GM18907 (cell line): ENCODE measurements at regions not wholly inside any gene's neighbourhood (a gene's known extent, or its start where the extent isn't known, plus 50 kb on each side); places are given as distances from the start of the nearest gene placed in this dataset.

Experiments
- ATAC-seq: cut with Tn5 transposase; IDR thresholded peaks from one replicate; pipeline ENCODE4 v1.9.1; 2021; ENCODE audit warnings: mild to moderate bottlenecking, moderate library complexity; ENCODE audit not compliant: unreplicated experiment

DNA sequence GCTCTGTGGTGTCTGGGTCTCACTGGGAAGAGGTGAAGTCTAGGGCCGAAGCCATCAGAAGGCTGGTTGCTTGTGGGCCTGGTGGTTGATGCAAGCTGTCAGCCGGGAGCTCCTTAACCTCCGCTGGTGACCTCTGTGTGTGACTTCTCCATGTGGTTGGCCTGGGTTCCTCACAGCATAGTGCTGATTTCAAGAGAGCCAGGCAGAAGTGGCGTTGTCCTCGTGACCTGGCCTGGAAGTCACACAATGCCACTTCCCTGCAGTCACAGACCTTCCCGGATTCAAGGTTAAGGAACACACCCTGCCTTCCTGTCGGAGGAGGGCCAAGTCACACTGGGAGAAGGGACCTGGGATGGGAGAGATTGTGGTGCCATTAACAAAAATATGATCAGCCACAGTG, 303.7 kb upstream of the HS6ST1 start:
- no peak for ATAC-seq

DNA sequence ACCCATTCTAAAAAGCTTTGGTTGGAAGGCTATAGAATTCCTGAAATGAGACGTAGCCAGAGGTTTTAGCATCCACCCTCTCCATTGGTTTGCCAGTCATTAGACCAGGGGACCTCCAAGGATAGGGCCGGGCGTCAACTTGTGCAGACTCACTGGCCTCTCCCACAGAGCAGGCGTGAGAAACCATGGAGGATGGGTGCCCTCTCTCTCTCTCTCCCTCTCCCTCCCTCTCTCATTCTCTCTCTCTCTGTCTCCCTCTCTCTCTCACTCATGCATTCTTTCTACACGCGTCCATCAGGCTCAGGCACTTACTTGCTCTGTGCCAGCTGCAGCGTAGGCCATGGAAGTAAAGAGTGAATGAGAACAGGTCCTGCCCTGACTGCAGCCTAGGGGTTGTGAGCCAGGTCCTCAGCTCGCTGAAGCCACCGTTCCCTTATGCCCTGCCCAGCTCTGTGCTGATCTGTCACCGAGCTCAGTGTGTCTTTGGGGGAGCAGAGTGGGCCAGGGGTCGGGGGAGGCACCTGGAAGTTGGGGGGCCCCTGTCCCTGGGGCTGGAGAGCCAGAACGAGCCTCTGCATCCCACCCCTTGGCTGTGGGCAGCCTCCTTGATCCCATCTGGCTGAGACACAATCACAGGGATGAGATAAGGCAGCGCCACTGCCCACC, 304.4 kb upstream of the HS6ST1 start:
- no peak for ATAC-seq

DNA sequence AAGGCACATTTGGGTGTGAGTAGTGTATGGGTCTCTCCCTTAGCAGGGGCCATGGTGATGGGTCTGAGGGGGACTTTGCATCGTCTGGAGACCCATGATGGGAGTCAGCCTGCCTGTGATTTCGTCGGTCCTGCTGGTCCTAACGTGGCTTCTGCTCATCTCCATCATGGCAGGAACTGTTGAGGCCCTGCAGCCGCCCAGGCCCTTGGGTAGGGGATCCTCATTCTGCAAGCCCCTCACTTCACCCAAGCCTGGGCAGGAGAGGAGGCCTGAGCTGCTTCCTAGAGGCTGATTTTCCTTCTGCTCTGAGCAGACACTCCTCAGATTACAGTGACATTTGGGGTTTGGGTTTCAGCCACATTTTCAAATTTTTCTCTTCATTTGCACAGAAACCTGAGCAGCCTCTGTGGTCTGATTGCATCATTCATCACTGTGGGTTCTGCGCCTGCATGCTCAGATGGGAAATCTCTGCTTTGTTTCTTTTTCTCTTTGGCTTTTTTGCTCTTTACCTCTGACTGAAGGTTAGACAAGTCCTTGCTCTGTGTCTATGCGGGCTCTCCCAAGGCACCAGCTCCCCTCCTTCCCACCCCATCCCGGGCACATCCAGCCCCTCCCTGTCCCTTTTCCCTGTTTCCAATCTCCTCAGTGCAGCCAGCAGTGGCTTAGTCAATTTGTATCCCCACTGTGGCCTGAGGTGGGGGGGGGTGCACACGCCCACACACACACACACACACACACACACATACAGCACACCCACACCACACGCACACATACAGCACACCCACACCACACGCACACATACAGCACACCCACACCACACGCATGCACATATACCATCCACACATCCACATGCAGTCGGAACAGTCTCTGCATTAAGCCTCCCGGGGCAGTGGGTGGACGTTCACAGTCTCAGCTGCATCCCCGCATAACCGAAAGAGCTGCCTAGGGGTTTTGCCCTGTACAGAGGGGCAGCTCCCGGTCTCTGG, 305.4 kb upstream of the HS6ST1 start:
- ATAC-seq, result peak; percentile 79

DNA sequence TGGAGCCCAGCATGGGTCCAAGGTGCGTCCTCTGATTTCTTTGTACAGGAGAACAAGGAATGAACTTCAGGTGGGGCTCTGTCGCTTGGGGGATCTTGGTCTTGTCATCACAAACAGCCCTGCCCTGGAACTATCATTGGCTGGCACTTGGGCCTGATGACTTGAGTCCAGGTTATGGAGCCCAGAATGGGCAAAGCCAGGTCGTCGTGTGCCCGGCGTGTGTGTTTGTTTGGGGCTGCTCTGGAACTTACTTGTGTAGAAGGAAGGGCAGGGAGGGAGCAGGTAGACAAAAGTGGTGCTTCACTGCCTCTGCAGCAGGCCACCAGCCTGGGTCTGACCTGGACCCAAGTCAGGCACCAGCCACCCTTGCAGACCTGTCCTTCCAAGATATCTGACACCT, 306.3 kb upstream of the HS6ST1 start:
- ATAC-seq, result no peak

DNA sequence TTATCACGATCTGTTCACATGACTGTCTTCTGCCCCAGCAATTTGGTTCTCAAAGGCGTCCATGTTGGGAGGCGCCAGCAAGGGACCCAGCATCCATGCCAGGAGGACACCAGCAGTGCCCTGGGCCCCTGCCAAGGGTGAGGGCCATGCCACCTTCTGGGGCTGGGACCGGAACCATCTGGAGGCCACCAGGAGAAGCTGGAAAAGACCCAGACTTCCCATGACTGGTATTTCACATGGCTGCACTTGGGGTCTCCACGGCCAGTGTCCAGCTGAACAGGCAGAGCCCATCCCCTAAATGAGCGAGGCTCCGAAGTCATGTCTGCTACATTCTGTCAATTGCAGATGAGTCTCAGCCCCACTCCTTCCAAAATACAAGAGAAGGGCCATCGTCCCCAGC, 306.8 kb upstream of the HS6ST1 start:
- ATAC-seq, result no peak

DNA sequence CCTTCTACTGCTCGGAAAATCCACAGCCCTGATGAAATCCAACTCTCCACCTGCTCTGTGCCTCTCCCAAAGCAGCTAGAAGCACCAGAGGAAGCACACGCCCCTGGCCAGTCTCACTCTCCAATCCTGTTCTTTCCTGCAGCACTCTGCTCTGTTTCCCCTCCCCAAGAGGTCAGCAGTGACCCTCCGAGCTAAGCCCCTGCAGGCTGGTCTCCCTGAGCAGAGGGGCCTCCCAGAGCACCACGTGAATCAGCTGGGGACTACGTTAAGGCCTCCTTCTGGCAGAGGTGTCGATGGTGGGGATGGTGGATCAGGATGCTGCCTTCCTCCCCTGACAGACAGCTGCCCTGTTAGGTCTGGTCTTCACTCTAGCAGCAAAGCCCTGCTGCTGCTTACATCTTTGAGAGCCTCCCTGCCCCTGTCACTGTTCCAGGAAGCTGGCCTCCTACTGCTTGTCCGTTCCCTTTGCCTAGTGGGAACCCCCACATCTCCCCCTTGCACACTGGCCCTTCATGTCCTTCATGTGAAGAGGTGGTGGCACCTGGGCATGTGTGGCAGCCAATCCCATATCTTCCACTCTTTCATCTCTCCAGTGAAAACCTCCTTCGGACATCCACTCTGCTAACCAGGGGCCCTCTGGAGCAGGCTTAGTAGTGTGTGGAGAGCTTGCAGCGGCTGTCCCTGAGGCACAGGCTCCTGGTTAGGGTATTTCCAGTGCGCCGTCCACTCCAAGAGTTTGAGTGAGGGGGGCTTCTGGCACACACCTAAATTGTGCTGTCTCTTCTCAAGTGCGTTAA, 307.5 kb upstream of the HS6ST1 start:
- no peak for ATAC-seq

DNA sequence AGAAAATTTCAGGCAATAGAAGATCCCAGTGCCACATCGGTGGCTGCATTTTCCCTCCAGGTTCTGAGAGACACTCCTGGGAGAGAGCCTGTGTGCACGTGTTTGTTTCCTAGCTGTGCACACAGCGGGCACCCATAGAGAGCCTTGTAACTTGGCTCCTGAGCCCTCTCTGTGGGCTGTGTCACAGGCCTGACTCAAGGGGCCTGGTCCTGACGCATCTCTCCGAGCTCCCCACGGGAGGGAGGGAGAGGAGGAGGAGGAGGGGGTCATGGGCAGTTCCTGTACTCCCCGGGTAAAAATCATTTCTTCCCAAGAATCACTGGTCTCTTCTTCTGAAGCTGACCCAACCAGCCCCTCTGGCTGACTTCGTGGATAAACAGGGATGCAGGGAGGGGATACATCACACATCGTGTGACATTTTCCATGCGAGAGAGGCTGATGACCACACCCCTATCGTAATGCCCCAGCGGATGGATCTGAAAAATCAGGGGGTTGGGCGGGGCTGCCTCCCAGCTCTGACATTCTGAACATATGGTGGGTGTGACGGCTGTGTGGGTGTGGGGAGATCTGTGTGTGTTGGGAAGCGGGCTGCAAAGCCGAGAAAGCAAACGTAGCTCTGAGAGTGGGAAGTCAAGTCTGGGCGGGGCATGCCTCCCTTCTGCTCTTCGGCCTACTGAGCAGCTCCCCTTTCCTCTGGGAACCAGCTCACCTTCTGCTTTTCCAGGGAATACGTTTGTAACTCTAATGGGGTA, 308.3 kb upstream of the HS6ST1 start:
- no peak for ATAC-seq

DNA sequence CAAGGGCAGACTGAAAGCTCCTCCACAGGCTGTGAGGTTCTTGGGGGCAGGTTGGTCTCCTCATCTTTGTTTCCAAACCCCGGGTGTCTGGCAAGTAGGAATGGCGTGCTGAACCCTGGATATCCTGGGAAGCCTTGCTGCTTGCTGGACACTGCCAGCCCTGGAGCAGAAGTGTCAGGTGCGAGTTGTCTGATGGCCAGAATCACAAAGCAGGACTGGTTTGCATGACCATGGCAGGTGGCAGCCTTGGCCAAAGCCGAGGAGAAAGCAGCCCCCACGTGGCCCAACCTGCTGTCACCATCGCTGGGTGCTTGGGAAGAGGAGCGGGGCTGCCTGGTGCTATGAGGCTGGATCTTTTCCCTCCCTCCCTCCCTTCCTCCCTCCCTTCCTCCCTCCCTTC, 309.5 kb upstream of the HS6ST1 start:
- no peak for ATAC-seq

DNA sequence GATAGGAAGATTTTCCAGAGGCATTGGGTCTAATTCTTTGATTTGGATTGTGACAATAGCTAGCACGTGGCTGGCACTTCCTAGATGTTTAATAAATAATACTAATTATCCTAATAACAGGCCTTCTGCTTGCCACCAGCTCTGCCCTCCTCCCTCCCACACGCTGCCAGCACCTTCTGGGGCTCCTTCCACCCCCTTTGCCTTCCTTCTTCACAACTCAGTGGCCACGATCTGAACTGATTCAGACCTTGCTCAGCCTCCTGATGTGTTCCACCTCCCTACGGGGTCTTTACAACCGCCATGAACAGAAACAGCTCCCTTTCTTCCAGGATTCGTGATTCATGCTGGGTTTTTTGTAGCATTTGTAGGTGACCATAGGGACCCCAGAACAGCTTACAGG, 310.3 kb upstream of the HS6ST1 start:
- no peak for ATAC-seq

DNA sequence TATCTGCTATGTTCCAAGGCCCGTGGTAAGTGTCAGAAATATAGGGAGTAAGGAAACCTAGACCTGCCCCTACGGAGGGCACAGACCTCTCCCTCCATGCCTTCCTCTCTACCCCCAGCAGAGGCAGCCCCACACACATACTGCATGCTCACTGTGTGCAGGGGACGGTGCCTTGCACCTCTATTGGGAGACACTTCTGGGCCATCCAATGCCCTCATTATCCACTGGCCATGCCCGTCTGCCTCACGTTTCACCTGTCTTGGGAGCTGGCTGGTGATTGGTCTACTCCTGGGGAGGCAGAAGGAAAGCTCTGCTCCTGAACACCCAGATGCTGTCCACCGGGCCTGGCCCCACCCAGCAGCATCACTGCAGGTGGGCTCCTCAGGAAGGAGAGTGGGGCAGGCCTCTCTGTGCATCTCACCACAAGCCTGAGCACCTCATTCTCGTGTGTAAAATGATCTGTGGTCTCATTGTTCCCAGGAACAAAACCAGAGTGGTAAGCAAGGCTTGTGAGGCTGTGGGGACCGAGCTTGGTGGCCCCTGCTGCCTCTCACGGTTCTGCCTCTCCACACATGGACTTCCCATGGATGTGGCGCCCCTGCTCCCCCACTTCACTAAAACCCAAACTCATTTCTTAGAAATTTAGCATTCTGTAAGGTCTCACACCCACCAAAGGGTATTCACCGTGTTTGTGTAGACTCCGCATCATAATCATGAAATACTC, 312.5 kb upstream of the HS6ST1 start:
- no peak for ATAC-seq

DNA sequence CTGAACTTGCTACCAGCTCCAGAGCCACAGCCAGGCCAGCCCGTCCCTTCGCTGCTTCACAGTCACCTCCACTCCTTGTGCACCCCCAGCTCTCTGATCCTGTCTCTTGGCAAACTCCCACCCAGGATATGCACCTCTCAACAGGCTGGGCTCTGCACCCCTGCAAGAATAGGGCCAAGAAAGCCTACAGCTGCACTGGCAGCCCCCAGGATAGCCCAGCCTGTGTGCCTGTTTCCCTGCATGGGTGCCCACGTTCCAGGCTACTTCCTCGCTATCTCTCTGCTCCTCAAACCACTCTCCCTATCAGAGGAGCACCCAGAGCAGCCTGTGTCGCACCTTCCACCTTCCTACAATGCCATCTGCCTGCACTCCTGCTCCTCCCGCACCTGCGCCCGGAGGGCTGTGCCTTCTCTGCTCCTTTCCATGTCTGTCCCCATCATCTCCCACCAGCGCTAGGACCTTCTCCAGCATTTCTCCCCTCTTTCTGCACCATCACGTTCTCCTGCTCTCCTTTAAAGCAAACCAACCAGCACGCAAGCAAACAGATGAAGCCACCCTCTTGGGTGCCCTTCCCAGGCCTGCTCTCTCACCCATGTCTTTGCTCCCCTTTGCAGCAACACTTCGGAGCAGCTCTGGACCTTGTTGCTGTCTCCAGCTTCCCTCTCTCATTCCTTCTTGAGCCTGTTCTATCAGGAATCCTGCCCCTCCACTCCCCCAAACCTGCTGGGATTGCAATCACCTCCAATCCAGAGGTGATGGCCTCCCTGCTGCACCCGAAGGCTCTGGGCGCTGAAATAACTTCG, 313.2 kb upstream of the HS6ST1 start:
- ATAC-seq, result no peak

DNA sequence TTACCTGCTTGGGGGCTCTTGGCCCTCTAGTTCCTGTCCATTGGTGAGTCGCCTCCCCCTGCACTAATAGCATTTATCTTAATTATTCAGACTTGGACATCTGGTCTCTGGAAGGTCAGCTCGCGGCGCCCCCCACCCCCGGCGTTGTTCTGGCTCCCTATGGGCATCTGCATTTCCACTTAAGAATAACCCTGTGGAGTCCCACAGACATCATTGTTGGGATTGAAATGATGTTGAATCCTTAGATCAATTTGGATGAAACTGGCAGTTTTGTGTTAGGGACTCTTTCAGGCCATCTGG, 313.8 kb upstream of the HS6ST1 start:
- ATAC-seq, result no peak

DNA sequence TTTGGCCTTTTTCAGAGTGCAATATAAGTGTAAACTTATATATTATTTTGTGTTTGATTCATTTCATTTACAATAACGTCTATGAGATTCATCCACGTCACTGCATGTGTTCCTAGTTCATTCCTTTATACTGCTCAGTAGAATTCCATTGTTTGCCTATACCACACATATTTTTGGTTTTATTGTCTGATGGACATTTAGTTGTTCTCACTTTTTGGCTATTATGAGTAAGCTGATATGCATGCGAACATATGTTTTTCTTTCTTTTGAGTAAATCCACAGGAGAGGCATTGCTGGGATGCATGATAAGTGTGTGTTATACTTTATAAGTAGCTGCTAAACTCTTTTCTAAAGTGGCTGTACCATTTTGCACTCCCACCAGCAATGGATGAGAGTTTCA, 314.8 kb upstream of the HS6ST1 start:
- ATAC-seq, result no peak

DNA sequence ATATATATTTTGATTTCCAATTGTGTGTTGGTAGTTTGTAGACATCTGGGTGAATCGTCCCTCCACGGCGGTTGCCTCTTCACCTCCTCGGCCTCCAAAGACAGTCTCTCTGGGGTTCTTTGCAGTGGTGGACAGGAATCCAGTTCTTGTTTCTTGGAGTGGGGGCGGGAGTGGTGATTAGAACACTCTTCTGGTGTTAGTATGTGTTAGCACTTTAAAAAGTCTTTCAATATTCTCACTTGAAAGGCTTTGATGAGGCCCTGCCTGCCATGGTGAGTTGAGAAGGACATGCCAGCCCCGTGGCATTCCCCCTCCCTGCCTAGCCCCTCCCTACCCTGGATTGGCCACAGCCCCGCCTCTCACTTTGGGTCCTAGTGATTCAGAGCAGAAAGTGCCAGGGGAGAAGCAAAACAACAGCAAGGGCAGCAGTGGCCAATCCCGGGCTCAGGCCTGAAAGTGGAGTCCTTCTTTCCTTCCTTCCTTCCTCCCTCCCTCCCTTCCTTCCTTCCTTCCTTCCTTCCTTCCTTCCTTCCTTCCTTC, 316.8 kb upstream of the HS6ST1 start:
- ATAC-seq, result no peak

DNA sequence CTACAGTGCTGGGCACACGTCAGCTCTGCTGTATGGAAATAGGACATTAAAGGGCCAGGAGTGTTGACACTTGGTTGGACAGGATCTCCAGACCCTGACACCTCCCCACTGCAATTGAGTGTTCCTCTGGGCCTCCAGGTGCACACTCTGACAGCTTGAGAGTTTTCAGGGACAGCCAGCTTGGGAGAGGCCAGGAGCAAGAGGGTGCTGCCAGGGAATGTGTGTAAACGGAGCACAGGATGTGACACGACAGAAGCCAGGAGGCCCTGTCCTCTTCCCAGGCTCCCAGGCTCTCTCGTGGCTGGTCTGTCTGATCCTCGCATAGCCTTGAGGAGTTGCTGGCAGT, 318.1 kb upstream of the HS6ST1 start:
- ATAC-seq, result no peak

DNA sequence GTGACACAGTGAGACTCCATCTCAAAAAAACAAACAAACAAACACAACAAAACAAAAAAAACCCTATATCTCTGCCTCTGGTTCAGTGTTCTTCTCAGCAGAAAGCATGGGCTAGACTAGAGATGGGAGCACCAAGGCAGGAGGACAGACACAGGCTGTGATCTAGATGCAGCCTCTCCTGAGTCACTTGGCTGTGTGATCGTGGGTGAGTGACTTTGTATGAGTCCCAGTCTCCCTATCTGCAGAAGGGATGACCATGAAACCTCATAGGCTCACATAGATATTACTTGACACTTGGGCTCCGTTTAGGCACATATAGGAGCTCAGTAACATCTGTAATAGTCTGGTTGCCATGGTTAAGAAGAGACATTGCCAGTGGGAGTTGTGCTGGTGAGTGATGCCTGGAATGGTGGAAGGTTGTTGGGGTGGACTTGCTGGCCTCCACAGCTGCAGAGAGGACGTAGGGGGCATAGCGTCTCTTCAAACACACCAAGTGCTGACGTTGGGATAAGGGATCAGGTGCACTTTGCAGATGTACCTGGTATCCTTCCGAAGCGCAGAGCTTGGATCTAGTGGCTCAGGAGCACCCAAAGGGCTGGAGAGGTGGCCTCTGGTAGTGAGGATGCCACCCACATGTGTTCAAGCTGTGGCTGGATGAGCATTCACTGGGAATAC, 318.9 kb upstream of the HS6ST1 start:
- ATAC-seq, result no peak

DNA sequence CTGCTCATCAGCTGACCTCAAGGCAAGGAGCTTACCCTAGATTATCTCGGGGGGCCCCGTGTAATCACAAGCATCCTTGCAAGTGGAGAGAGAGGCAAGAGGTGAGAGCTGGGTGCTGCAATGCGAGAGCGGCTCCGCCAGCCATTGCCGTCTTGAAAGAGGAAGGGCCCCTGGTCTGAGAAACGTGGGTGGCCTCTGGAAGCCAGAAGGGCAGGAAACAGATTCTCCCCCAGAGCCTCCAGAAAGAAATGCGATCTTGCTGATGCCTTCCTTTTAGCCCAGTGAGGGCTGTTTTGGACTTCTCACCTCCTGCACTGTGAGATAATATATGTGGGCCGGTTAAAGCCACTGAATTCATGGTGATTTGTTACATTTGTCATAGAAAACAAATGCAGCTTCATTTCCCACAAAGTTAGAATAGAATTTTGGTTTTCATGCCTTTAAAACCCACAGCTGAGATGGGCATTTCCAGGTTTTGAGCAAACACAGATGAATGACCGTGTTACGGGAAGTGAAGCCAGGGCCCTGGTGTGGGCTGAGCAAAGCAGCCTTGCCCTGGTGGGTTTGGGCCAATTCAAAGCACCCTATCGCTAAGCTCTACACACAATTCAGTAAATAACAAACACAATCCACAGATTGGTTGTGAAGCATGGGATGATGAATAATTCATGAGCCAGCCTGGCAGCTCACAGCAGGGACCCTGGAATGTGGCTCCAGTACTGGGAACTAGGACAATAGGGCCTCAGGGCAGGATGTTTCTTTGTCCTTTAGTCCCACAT, 319.9 kb upstream of the HS6ST1 start:
- ATAC-seq, result no peak

DNA sequence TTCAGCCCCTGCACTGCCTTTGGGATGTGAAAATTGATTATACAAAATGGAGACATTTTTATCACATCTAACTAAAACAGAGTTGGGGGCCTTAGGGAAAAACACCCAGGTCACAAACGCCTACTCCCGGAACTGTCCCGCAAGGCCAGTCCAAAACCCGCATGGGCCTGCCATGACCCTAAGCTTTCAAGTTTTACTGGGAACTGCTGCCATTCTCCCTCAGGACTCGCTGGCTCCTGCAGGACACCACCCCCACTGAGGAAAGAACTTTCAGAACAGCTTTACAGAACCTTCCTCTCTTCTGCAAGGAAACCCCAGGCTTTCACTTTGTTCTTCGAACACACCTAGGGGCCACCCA, 320.4 kb upstream of the HS6ST1 start:
- no peak for ATAC-seq
